ENCODE measurements at regions not wholly inside any gene's neighbourhood (a gene's known extent, or its start where the extent isn't known, plus 50 kb on each side); places are given as distances from the start of the nearest gene placed in this dataset.

DNA sequence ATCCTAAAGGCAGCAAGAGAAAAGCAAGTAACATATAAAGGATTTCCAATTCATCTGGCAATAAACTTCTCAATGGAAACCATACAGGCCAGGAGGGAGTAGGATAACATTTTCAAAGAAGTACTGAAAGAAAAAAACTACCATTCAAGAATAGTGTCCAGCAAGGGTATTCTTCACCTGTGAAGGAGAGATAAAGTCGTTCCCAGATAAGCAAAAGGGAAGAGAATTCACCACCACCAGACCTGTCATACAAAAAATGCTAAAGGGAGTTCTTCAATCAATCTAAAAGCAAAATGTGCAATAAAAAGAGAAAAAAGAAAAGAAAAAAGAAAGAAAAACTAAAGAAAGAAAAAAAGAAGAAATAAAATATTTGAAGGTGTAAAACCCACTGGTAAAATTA lies 228.9 kb upstream of the AMIGO2 start:
- no peaks in the 10 kb centered on the region for H3K4me1 ChIP-seq (ENCODE audit: control insufficient read depth, insufficient read depth, low read length)
- H3K9me3 ChIP-seq (ENCODE audit: control insufficient read depth, insufficient read depth, low read depth, low read length), result no peaks in the 10 kb centered on the region
- ChIA-PET CTCF (interaction anchor here (0.7 kb wide), 1 partner anchor 105 kb away, joined by 4 read pairs; no protein-coding TSS in a partner anchor), POLR2A (no interaction called here)
- no peak overlapping the region for H3K27ac ChIP-seq (ENCODE audit: extremely low read depth, low read depth, low read length)
- TF ChIP-seq ZNF76 (tag by site-specific recombination; IDR thresholded peaks at IDR 0.05; ENCODE audit: borderline replicate concordance, low read depth) (no peak), ZNF2 (tag by site-specific recombination; IDR thresholded peaks at IDR 0.05) (no peak), ZFP3 (tag by site-specific recombination; IDR thresholded peaks at IDR 0.05; ENCODE audit: low read depth) (no peak), ZNF664 (tag by site-specific recombination; IDR thresholded peaks at IDR 0.05) (no peak), FEZF1 (tag by site-specific recombination; IDR thresholded peaks at IDR 0.05) (no peak), ZSCAN16 (tag by site-specific recombination; IDR thresholded peaks at IDR 0.05) (no peak), ZFP37 (tag by site-specific recombination; IDR thresholded peaks at IDR 0.05) (no peak), GFI1B (tag by site-specific recombination; IDR thresholded peaks at IDR 0.05) (no peak), PRDM1 (tag by site-specific recombination; IDR thresholded peaks at IDR 0.05) (no peak), ZNF221 (tag by site-specific recombination; IDR thresholded peaks at IDR 0.05; ENCODE audit: borderline replicate concordance) (no peak), KLF8 (tag by site-specific recombination; IDR thresholded peaks at IDR 0.05) (no peak)
- TF ChIP-seq, protein P1, sequence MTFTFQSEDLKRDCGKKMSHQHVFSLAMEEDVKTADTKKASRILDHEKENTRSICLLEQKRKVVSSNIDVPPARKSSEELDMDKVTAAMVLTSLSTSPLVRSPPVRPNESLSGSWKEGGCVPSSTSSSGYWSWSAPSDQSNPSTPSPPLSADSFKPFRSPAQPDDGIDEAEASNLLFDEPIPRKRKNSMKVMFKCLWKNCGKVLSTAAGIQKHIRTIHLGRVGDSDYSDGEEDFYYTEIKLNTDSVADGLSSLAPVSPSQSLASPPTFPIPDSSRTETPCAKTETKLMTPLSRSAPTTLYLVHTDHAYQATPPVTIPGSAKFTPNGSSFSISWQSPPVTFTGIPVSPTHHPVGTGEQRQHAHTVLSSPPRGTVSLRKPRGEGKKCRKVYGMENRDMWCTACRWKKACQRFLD (tag by site-specific recombination; IDR thresholded peaks at IDR 0.05), result no peak
- TF ChIP-seq, protein P2, sequence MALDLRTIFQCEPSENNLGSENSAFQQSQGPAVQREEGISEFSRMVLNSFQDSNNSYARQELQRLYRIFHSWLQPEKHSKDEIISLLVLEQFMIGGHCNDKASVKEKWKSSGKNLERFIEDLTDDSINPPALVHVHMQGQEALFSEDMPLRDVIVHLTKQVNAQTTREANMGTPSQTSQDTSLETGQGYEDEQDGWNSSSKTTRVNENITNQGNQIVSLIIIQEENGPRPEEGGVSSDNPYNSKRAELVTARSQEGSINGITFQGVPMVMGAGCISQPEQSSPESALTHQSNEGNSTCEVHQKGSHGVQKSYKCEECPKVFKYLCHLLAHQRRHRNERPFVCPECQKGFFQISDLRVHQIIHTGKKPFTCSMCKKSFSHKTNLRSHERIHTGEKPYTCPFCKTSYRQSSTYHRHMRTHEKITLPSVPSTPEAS (tag by site-specific recombination; IDR thresholded peaks at IDR 0.05), result no peak
- TF ChIP-seq, protein P3, sequence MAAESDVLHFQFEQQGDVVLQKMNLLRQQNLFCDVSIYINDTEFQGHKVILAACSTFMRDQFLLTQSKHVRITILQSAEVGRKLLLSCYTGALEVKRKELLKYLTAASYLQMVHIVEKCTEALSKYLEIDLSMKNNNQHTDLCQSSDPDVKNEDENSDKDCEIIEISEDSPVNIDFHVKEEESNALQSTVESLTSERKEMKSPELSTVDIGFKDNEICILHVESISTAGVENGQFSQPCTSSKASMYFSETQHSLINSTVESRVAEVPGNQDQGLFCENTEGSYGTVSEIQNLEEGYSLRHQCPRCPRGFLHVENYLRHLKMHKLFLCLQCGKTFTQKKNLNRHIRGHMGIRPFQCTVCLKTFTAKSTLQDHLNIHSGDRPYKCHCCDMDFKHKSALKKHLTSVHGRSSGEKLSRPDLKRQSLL (tag by site-specific recombination; IDR thresholded peaks at IDR 0.05), result no peak
- H3K4me3 ChIP-seq (ENCODE audit: low read depth, low read length), result no peak overlapping the region
- H3K36me3 ChIP-seq (ENCODE audit: control insufficient read depth in 2 of 2, insufficient read depth in 1 of 2, low read length in 2 of 2), result no peaks in the 10 kb centered on the region

DNA sequence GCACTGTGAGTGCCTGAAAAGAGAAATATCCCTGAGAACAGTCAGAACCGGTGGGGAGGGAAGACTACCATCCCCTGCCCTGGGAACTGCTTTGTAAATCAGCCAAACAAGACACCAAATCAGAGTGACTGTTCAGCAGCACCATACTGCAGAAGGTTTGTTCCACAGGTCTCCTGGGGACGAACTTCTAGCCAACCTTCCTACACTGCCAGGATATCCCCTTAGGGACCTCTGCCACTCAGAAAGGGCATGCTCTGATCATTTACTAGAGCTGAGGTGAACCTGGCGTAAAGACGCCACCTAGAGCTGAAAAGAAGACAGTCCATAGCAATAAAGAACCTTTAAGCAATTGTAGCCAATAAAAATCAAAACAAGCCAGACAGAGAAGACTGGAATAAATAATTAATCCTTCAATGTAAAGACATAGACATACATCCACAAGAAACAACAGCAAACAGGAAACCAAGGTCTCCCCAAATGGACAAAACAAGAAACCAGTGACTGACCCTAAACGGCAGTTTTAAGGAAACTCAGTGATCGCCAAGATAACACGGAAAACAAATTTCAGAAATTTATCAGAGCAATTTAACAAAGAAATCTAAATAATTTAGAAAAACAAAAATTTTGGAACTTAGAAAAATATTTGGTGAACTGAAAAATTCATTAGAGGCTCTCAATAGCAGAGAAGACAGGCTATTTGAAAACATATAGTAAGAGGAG lies 228.1 kb upstream of the AMIGO2 start:
- Histone ChIP-seq H3K27ac (ENCODE audit: extremely low read depth, low read depth, low read length) (no peak overlapping the region), H3K9me3 (ENCODE audit: control insufficient read depth, insufficient read depth, low read depth, low read length) (no peaks in the 10 kb centered on the region), H3K4me1 (ENCODE audit: control insufficient read depth, insufficient read depth, low read length) (no peaks in the 10 kb centered on the region), H3K4me3 (ENCODE audit: low read depth, low read length) (no peak overlapping the region), H3K36me3 (ENCODE audit: control insufficient read depth in 2 of 2, insufficient read depth in 1 of 2, low read length in 2 of 2) (no peaks in the 10 kb centered on the region)
- POLR2A ChIA-PET, result no interaction called here
- CTCF ChIA-PET, result interaction anchor here (0.8 to 2.4 kb wide), 6 partner anchors 13 to 275 kb away, joined by 3 to 26 read pairs (median 4); partner anchors contain the start of genes AMIGO2 and PCED1B
- TF ChIP-seq, protein P4, sequence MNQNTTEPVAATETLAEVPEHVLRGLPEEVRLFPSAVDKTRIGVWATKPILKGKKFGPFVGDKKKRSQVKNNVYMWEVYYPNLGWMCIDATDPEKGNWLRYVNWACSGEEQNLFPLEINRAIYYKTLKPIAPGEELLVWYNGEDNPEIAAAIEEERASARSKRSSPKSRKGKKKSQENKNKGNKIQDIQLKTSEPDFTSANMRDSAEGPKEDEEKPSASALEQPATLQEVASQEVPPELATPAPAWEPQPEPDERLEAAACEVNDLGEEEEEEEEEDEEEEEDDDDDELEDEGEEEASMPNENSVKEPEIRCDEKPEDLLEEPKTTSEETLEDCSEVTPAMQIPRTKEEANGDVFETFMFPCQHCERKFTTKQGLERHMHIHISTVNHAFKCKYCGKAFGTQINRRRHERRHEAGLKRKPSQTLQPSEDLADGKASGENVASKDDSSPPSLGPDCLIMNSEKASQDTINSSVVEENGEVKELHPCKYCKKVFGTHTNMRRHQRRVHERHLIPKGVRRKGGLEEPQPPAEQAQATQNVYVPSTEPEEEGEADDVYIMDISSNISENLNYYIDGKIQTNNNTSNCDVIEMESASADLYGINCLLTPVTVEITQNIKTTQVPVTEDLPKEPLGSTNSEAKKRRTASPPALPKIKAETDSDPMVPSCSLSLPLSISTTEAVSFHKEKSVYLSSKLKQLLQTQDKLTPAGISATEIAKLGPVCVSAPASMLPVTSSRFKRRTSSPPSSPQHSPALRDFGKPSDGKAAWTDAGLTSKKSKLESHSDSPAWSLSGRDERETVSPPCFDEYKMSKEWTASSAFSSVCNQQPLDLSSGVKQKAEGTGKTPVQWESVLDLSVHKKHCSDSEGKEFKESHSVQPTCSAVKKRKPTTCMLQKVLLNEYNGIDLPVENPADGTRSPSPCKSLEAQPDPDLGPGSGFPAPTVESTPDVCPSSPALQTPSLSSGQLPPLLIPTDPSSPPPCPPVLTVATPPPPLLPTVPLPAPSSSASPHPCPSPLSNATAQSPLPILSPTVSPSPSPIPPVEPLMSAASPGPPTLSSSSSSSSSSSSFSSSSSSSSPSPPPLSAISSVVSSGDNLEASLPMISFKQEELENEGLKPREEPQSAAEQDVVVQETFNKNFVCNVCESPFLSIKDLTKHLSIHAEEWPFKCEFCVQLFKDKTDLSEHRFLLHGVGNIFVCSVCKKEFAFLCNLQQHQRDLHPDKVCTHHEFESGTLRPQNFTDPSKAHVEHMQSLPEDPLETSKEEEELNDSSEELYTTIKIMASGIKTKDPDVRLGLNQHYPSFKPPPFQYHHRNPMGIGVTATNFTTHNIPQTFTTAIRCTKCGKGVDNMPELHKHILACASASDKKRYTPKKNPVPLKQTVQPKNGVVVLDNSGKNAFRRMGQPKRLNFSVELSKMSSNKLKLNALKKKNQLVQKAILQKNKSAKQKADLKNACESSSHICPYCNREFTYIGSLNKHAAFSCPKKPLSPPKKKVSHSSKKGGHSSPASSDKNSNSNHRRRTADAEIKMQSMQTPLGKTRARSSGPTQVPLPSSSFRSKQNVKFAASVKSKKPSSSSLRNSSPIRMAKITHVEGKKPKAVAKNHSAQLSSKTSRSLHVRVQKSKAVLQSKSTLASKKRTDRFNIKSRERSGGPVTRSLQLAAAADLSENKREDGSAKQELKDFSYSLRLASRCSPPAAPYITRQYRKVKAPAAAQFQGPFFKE (tag by site-specific recombination; IDR thresholded peaks at IDR 0.05; ENCODE audit: borderline replicate concordance), result no peak
- no peak for TF ChIP-seq ZNF174 (tag by site-specific recombination; IDR thresholded peaks at IDR 0.05)
- TF ChIP-seq ZNF837 (tag by site-specific recombination; IDR thresholded peaks at IDR 0.05), result no peak
- 0 out of 2 replicates have a peak, but pooled peaks have one; percentile 46 for TF ChIP-seq ZNF660 (tag by site-specific recombination; IDR thresholded peaks at IDR 0.05)
- TF ChIP-seq, protein P5, sequence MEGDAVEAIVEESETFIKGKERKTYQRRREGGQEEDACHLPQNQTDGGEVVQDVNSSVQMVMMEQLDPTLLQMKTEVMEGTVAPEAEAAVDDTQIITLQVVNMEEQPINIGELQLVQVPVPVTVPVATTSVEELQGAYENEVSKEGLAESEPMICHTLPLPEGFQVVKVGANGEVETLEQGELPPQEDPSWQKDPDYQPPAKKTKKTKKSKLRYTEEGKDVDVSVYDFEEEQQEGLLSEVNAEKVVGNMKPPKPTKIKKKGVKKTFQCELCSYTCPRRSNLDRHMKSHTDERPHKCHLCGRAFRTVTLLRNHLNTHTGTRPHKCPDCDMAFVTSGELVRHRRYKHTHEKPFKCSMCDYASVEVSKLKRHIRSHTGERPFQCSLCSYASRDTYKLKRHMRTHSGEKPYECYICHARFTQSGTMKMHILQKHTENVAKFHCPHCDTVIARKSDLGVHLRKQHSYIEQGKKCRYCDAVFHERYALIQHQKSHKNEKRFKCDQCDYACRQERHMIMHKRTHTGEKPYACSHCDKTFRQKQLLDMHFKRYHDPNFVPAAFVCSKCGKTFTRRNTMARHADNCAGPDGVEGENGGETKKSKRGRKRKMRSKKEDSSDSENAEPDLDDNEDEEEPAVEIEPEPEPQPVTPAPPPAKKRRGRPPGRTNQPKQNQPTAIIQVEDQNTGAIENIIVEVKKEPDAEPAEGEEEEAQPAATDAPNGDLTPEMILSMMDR (tag by site-specific recombination; IDR thresholded peaks at IDR 0.05), result peak; percentile 57
- no peak for TF ChIP-seq KLF9 (tag by site-specific recombination; IDR thresholded peaks at IDR 0.05; ENCODE audit: low read depth)
- TF ChIP-seq ZNF311 (tag by site-specific recombination; IDR thresholded peaks at IDR 0.05; ENCODE audit: borderline replicate concordance), result no peak
- TF ChIP-seq, protein P6, sequence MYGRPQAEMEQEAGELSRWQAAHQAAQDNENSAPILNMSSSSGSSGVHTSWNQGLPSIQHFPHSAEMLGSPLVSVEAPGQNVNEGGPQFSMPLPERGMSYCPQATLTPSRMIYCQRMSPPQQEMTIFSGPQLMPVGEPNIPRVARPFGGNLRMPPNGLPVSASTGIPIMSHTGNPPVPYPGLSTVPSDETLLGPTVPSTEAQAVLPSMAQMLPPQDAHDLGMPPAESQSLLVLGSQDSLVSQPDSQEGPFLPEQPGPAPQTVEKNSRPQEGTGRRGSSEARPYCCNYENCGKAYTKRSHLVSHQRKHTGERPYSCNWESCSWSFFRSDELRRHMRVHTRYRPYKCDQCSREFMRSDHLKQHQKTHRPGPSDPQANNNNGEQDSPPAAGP (tag by site-specific recombination; IDR thresholded peaks at IDR 0.05), result no peak
- peak; percentile 86 for TF ChIP-seq ZBTB48 (tag by site-specific recombination; IDR thresholded peaks at IDR 0.05)
